Prostate gland (tissue), 2 donors: ENCODE measurements at regions not wholly inside any gene's neighbourhood (a gene's known extent, or its start where the extent isn't known, plus 50 kb on each side); places are given as distances from the start of the nearest gene placed in this dataset.

Experiments used
- DNase-seq: peaks from one replicate; pipeline ENCODE4 v3.0.0-alpha.2; 2019; ENCODE audit warnings: low spot score
- H3K27ac ChIP-seq, 2 donors: fragments of 200-600 bp; sonication (generic); 2 replicates each; pipeline ENCODE4 v1.5.1; 2017 to 2019
- H3K27me3 ChIP-seq: fragments of 200-600 bp; sonication (generic); replicated peaks from 2 replicates; pipeline ENCODE4 v1.5.1; 2019; ENCODE audit not compliant: insufficient read depth
- H3K36me3 ChIP-seq, 2 donors: fragments of 200-600 bp; sonication (generic); 1 replicate in 1 of 2; 2 replicates in 1 of 2; pipeline versions ENCODE4 v1.5.1 to v1.8.1; 2017 to 2019
- H3K4me1 ChIP-seq: fragments of 200-600 bp; sonication (generic); replicated peaks from 2 replicates; pipeline ENCODE4 v1.5.1; 2019
- H3K4me3 ChIP-seq, 2 donors: fragments of 200-600 bp; sonication (generic); 2 replicates each; pipeline ENCODE4 v1.5.1; 2017 to 2019
- H3K9me3 ChIP-seq: fragments of 200-600 bp; sonication (generic); 2 replicates; pipeline ENCODE4 v1.5.1; 2017
- POLR2A ChIP-seq: fragments of 450-650 bp; IDR thresholded peaks from one replicate; pipeline ENCODE4 v1.6.1; 2016; ENCODE audit warnings: antibody characterized with exemption, mild to moderate bottlenecking
- POLR2AphosphoS5 ChIP-seq: sonication (generic); formaldehyde crosslinking; IDR thresholded peaks from one replicate; pipeline ENCODE4 v1.6.1; 2017; ENCODE audit warnings: antibody characterized with exemption
- WGBS: methylation state at CpG from one replicate; pipeline ENCODE4 v1.1.5; 2018; 5-methylcytosine and 5-hydroxymethylcytosine counted together
- intact Hi-C: fragments of 100-400 bp; cut with DNase I; formaldehyde crosslinking; loops from one replicate; pipeline ENCODE4 v1.14.2; 2022
- TF ChIP-seq, protein P1 (sequence below), 4 experiments: fragments of 200-600 bp in 2 of 4; fragments of 450-650 bp in 2 of 4; sonication (generic) in 2 of 4; IDR thresholded peaks; 1 replicate in 3 of 4; 2 replicates in 1 of 4; pipeline ENCODE4 v1.5.1; 2016 to 2019; ENCODE audit warnings: antibody characterized with exemption in 4 of 4, mild to moderate bottlenecking in 2 of 4, moderate library complexity in 2 of 4

DNA sequence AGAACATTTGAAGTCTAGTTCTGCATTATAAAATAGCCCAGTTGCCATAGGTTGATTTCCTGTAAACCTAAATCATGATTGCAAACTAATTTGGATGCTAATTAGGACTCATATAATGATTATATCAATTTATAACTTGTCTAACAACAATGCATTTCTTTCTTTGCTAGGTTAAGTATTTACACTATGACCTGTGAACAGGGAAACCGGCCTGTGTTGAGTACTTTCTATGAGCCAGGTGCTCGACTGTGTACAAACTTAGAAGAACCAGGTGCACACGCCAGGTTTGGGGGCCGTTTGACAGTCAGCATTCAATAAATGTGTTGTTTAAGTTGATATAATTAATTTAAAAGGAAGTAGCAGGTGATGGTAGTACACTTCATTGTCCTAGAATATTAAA lies 203.1 kb downstream of the TM9SF2 start:
- Histone ChIP-seq H3K36me3 (no peaks in the 10 kb centered on the region), H3K27ac (no peak overlapping the region), H3K4me3 (no peak overlapping the region), H3K4me1 (no peaks in the 10 kb centered on the region), H3K9me3 (no peaks in the 10 kb centered on the region), H3K27me3 (no peaks in the 10 kb centered on the region)
- intact Hi-C loops = no loop called here
- no peak for DNase-seq
- WGBS = 65% methylated on average over 4 of the region's 4 CpGs
- TF ChIP-seq POLR2AphosphoS5 = no peak
- TF ChIP-seq, protein P1, sequence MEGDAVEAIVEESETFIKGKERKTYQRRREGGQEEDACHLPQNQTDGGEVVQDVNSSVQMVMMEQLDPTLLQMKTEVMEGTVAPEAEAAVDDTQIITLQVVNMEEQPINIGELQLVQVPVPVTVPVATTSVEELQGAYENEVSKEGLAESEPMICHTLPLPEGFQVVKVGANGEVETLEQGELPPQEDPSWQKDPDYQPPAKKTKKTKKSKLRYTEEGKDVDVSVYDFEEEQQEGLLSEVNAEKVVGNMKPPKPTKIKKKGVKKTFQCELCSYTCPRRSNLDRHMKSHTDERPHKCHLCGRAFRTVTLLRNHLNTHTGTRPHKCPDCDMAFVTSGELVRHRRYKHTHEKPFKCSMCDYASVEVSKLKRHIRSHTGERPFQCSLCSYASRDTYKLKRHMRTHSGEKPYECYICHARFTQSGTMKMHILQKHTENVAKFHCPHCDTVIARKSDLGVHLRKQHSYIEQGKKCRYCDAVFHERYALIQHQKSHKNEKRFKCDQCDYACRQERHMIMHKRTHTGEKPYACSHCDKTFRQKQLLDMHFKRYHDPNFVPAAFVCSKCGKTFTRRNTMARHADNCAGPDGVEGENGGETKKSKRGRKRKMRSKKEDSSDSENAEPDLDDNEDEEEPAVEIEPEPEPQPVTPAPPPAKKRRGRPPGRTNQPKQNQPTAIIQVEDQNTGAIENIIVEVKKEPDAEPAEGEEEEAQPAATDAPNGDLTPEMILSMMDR (IDR thresholded peaks at IDR 0.05) = no peak
- no peak for TF ChIP-seq POLR2A

DNA sequence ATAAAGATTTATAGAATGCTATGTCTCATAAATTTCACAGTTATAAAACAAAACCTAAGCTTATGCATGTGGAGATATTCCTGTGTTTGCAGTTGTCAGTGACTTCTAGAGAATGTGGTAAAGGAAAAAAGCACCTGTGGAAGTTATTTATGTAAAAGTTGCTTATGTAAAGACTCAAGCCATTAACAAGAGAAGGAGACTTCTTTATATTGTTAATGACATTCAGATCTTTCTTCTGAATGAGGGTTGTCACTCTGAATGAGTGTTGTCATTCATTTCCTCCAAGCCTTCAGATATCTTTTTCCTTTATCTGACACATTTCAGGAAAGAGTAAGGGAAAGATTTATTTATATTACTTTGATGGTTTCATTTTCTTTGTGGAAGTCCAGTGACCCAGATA lies 202.6 kb downstream of the TM9SF2 start:
- no peaks in the 10 kb centered on the region for H3K36me3 ChIP-seq
- H3K4me3 ChIP-seq = no peak overlapping the region
- intact Hi-C loops = no loop called here

DNA sequence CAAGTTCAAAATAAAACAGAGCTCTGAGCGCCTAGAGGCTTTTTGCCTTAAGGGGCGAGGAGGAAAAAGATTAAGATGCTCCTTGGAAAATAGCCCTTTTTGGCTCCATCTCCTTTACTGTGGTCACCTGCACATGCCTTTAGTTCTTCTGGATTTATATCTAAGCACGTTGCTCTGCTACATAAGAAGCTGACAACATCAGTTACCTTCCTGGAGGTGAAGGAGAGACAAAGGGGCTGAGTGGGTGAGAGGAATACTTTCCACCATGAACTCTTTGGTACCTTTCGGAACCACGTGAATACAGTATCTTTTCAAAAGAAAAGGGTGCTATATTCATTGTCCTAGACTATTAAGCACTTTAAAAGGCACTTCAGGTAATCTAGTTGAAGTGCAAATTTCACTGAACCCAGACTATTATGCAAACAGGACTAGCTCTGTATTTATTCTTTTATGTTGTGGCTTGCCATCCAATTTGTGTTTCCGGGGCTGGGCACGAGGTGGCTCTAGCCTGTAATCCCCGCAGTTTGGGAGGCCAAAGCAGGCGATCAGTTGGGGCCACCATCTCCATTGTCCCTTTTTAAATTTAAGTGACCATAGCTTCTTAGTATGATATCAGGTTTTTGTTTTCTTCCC lies 201.5 kb downstream of the TM9SF2 start:
- H3K36me3 ChIP-seq = no peaks in the 10 kb centered on the region
- H3K27me3 ChIP-seq = no peaks in the 10 kb centered on the region
- intact Hi-C loops = no loop called here
- no peak for DNase-seq
- 76% methylated on average over 9 of the region's 9 CpGs for WGBS
- H3K9me3 ChIP-seq = no peaks in the 10 kb centered on the region
- no peak for TF ChIP-seq POLR2A
- TF ChIP-seq, protein P1 (IDR thresholded peaks at IDR 0.05) = no peak
- TF ChIP-seq POLR2AphosphoS5 = no peak
- no peak overlapping the region for H3K27ac ChIP-seq
- no peak overlapping the region for H3K4me3 ChIP-seq
- no peaks in the 10 kb centered on the region for H3K4me1 ChIP-seq

More for the DNA sequence above, 202.6 kb downstream of the TM9SF2 start:
- Histone ChIP-seq H3K27ac (no peak overlapping the region), H3K27me3 (no peaks in the 10 kb centered on the region), H3K9me3 (no peaks in the 10 kb centered on the region), H3K4me1 (no peaks in the 10 kb centered on the region)
- TF ChIP-seq, protein P1 (IDR thresholded peaks at IDR 0.05) = no peak
- TF ChIP-seq POLR2AphosphoS5 (no peak), POLR2A (no peak)
- no peak for DNase-seq

DNA sequence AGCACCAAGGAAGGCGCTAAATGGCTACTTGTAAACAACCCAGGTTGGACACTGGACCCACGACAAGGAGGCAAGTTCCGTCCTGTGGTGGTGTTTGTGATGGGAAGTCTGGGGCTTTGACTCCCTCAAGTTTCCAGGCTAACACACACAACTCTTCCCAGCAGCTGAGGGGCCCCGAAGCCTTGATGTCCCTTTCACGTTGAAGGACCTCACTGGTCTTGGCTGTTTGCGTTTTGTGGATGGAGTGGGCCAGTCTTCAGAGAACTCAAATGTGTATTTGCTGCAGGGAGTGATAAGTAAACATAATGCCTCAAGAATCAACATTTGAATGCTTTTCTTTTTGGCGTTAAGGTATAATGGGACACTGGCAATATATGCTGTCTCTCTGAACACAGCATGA lies 199.2 kb downstream of the TM9SF2 start:
- Histone ChIP-seq H3K4me3 (no peak overlapping the region), H3K9me3 (no peaks in the 10 kb centered on the region), H3K27ac (no peak overlapping the region), H3K36me3 (no peaks in the 10 kb centered on the region), H3K4me1 (no peaks in the 10 kb centered on the region), H3K27me3 (no peaks in the 10 kb centered on the region)
- TF ChIP-seq, protein P1 (IDR thresholded peaks at IDR 0.05) = no peak
- TF ChIP-seq POLR2A = no peak
- TF ChIP-seq POLR2AphosphoS5 = no peak
- 87% methylated on average over 7 of the region's 7 CpGs for WGBS
- DNase-seq = no peak
- intact Hi-C loops = no loop called here

DNA sequence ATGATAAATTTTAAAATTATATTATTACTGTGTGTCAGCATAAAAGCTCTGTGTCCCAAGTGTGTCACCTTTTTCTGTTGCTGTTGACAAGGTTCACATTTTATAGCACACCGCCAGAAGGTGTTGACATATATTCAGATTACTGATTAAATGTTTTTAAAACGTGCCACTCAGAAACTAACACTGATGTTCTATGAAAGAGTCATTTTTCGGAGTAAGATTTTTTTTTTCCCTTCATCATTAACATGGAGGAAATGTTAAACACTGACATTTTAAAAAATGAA lies 197.5 kb downstream of the TM9SF2 start:
- TF ChIP-seq POLR2A (no peak), POLR2AphosphoS5 (no peak)
- TF ChIP-seq, protein P1 (IDR thresholded peaks at IDR 0.05) = no peak
- Histone ChIP-seq H3K4me3 (no peak overlapping the region), H3K36me3 (no peaks in the 10 kb centered on the region), H3K9me3 (no peaks in the 10 kb centered on the region), H3K4me1 (no peaks in the 10 kb centered on the region), H3K27me3 (no peaks in the 10 kb centered on the region), H3K27ac (no peak overlapping the region)
- intact Hi-C loops = no loop called here
- no peak for DNase-seq
- 58% methylated on average over 3 of the region's 3 CpGs for WGBS
